NB4 (cell line): ENCODE measurements at regions not wholly inside any gene's neighbourhood (a gene's known extent, or its start where the extent isn't known, plus 50 kb on each side); places are given as distances from the start of the nearest gene placed in this dataset.

Experiments used
- CTCF ChIP-seq: IDR thresholded peaks from one replicate; pipeline ENCODE4 v1.5.1; 2012; ENCODE audit warnings: low read depth, low read length
- POLR2A ChIP-seq: IDR thresholded peaks from 2 replicates; pipeline ENCODE4 v1.6.1; 2011; ENCODE audit warnings: mild to moderate bottlenecking; ENCODE audit not compliant: insufficient read length; ENCODE audit errors: extremely low read depth

- TF ChIP-seq CTCF (no peak), POLR2A (no peak)
These were observed 242.9 kb upstream of the PITX2 start for GRCh38 chr4:110865611-110866259.
